ENCODE measurements at regions not wholly inside any gene's neighbourhood (a gene's known extent, or its start where the extent isn't known, plus 50 kb on each side); places are given as distances from the start of the nearest gene placed in this dataset.

DNA sequence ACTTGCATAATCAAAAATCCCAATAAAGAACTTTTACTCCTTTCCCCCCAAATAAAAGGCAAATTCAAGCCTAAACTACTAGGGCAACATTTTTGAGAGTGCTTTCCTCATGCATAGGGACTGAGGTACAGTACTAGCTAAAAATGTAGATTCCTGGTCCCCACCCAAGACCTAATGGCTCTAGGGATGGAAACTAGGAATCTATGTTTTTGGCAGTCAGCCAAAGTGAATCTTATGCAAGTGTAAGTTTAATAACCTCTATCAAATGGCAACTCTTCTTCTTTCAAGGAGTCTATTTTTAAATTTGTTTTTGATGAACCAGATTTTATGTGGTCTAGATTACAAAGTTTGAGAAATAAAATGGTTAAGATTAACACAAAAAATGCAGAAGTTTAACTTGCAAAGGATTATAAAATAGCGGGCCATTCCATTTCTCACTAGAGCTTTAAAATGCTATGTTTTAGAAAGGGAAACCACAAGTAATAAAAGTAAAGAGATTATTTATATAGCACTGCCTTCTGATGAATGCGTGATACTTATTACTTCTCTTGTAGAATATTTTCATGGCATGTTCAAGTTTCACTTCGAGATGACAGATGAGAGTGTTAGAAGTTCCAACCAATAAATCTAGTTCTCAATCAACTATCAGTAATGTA, 70.4 kb upstream of the MDFIC start:
- H3K27me3 Mint-ChIP-seq, result no peaks in the 10 kb centered on the region
- no peaks in the 10 kb centered on the region for H3K9me3 ChIP-seq (ENCODE audit: control insufficient read depth, low read length, poor library complexity, severe bottlenecking)
- H3K4me1 Mint-ChIP-seq, result peaks cover 2% of the 10 kb centered on the region
- H3K36me3 Mint-ChIP-seq (ENCODE audit: low read depth), result no peaks in the 10 kb centered on the region
- no peak overlapping the region for H3K27ac Mint-ChIP-seq
- no peak for ATAC-seq
- H3K4me3 Mint-ChIP-seq, result no peak overlapping the region
- DNase-seq, result no peak

DNA sequence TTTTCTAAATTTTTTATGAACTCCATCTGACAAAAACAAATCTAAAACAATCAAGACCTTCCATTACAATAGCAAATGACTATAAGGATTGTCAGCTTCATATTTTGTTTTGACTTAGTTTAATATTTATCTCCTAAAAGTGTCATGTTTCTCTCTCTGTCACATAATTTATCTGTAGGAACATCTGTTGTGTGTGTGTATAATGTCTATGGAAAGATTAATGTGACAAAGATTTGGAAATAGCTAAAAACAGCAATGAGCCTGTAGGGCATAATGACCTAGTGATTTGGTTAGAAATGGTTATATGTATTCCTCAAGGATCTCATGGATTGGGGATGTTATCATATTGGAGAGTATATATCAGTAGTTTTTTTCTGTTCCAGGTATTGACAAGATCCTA, 69.6 kb upstream of the MDFIC start:
- Mint-ChIP-seq H3K4me1 (peaks cover 2% of the 10 kb centered on the region), H3K4me3 (no peak overlapping the region), H3K27me3 (no peaks in the 10 kb centered on the region), H3K36me3 (ENCODE audit: low read depth) (no peaks in the 10 kb centered on the region), H3K27ac (no peak overlapping the region)
- H3K9me3 ChIP-seq (ENCODE audit: control insufficient read depth, low read length, poor library complexity, severe bottlenecking), result no peaks in the 10 kb centered on the region
- ATAC-seq (no peak), DNase-seq (no peak)

DNA sequence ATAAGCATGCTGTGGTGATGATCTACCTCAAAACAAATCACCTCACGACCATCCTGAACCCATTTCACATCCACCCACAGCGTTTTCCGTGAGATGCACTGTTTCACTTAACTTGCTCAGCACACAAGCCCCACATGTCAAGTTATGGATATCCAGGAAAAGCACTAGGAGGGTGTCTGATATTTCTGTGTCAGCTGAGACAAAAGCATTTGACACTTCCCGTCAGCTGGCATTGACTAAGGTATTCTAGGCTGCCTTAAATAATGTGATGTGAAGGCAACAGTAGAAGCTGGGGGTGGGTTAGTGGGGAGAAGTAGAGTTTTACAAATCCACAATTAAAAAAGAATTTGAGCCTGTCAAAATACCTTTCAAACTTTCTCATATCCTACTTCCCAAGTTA, 68.7 kb upstream of the MDFIC start:
- H3K36me3 Mint-ChIP-seq (ENCODE audit: low read depth), result no peaks in the 10 kb centered on the region
- peaks cover 2% of the 10 kb centered on the region for H3K4me1 Mint-ChIP-seq
- no peak overlapping the region for H3K4me3 Mint-ChIP-seq
- DNase-seq, result no peak
- H3K27me3 Mint-ChIP-seq, result no peaks in the 10 kb centered on the region
- H3K9me3 ChIP-seq (ENCODE audit: control insufficient read depth, low read length, poor library complexity, severe bottlenecking), result no peaks in the 10 kb centered on the region
- H3K27ac Mint-ChIP-seq, result no peak overlapping the region
- ATAC-seq, result no peak

DNA sequence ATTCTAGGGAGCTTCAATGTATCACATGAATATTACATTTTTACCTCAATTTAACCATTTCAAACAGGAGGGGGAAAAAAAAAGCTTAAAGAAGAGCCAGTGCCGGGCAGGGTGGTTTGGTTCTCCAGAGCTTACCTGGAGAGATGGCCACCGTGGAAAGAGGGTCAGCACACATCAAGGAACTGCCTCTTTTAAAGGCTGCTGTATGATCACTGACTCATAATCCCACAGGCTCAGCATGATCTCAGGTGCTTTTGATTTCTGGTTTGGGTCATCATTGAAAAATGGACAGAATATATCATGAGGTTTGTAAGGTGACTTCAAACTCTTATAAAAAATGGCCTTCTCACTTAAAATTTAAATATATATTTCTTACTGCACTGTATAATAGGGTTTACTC, 67.5 kb upstream of the MDFIC start:
- Mint-ChIP-seq H3K27me3 (no peaks in the 10 kb centered on the region), H3K27ac (no peak overlapping the region), H3K36me3 (ENCODE audit: low read depth) (no peaks in the 10 kb centered on the region), H3K4me1 (peaks cover 2% of the 10 kb centered on the region), H3K4me3 (no peak overlapping the region)
- H3K9me3 ChIP-seq (ENCODE audit: control insufficient read depth, low read length, poor library complexity, severe bottlenecking), result no peaks in the 10 kb centered on the region
- no peak for ATAC-seq
- DNase-seq, result no peak

DNA sequence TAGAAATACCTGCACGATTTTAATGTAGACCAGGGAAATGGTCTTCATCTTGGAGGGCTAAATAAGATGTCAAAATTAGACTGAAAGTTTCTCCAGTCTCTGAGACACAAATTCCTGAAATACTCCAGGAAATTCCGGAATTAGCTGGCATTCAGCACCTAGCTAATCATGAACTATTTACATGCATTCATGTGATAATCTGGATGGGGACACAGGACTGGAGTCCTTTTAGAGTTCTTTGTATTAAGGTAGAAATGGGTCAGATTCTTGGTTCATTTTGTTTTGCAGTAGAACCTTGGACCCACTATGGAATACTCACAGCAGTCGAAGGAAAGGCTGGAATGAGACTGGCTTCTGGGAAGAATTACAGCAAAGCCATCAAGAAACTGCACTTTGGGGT, 65.3 kb upstream of the MDFIC start:
- no peaks in the 10 kb centered on the region for H3K36me3 Mint-ChIP-seq (ENCODE audit: low read depth)
- ATAC-seq, result no peak
- no peak overlapping the region for H3K27ac Mint-ChIP-seq
- no peaks in the 10 kb centered on the region for H3K27me3 Mint-ChIP-seq
- H3K4me1 Mint-ChIP-seq, result peaks cover 2% of the 10 kb centered on the region
- H3K9me3 ChIP-seq (ENCODE audit: control insufficient read depth, low read length, poor library complexity, severe bottlenecking), result no peaks in the 10 kb centered on the region
- DNase-seq, result no peak
- no peak overlapping the region for H3K4me3 Mint-ChIP-seq

DNA sequence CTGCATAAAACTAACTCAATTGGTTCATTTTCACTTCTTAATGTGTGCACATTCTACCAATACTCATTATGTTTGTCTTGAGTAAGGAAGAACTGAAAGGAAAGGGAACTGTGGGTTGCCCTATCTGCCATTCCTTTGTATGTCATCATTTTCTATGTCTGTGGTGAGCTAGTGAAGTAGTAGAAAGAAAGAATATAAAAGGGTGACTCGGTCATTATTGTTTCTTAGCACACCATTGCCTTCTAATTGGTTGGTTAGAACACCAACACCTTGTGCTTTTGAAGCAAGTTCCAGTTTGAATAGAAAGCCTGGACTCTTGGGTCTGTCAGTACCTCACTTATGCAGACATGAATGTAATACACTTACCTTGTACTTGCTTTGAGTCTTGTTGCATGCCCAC, 64.3 kb upstream of the MDFIC start:
- no peaks in the 10 kb centered on the region for H3K36me3 Mint-ChIP-seq (ENCODE audit: low read depth)
- peaks cover 2% of the 10 kb centered on the region for H3K4me1 Mint-ChIP-seq
- ATAC-seq, result no peak
- H3K4me3 Mint-ChIP-seq, result no peak overlapping the region
- H3K27ac Mint-ChIP-seq, result no peak overlapping the region
- no peaks in the 10 kb centered on the region for H3K9me3 ChIP-seq (ENCODE audit: control insufficient read depth, low read length, poor library complexity, severe bottlenecking)
- no peaks in the 10 kb centered on the region for H3K27me3 Mint-ChIP-seq
- no peak for DNase-seq

DNA sequence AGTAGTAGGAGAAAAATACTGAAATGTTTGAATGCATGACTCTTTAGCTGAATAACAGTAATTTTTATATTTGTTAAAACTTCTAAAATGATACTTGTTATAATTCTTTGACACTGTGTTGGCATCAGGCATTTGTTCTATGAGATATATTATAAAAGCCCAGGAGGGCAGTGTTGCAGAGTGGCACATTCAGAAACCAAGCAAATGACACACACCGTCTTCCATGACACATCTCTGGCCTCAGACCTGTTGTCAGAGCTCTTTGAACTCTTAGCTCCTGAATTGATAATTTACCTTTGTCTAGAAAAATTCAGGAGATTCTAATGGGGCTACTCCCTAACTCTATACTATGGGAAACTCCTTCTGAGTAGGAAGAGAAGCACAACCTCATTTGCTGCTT, 62.4 kb upstream of the MDFIC start:
- H3K9me3 ChIP-seq (ENCODE audit: control insufficient read depth, low read length, poor library complexity, severe bottlenecking), result no peaks in the 10 kb centered on the region
- no peaks in the 10 kb centered on the region for H3K27me3 Mint-ChIP-seq
- H3K36me3 Mint-ChIP-seq (ENCODE audit: low read depth), result no peaks in the 10 kb centered on the region
- ATAC-seq, result no peak
- H3K4me3 Mint-ChIP-seq, result no peak overlapping the region
- H3K27ac Mint-ChIP-seq, result no peak overlapping the region
- no peak for DNase-seq
- peaks cover 2% of the 10 kb centered on the region for H3K4me1 Mint-ChIP-seq

DNA sequence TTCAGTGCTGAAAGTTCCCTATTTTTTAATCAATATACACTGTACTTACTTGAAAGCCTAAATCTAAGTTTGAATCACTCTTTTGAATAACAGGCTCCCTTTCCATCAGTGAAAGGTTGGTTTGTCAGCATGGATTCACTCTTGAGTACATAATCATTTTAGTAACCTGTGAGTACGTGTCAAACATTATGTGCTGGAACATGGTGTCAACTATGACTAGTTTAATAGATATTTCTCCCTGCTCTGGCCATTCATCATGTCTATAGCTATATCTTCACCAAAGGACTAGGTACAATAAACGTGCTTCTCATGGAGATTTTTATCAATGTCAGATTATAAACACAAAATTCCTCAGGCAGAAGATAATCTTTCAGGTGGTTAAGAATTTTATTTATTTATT, 61.7 kb upstream of the MDFIC start:
- H3K27ac Mint-ChIP-seq, result no peak overlapping the region
- H3K27me3 Mint-ChIP-seq, result no peaks in the 10 kb centered on the region
- no peak for ATAC-seq
- no peak for DNase-seq
- no peak overlapping the region for H3K4me3 Mint-ChIP-seq
- no peaks in the 10 kb centered on the region for H3K9me3 ChIP-seq (ENCODE audit: control insufficient read depth, low read length, poor library complexity, severe bottlenecking)
- H3K4me1 Mint-ChIP-seq, result peaks cover under 1% of the 10 kb centered on the region
- no peaks in the 10 kb centered on the region for H3K36me3 Mint-ChIP-seq (ENCODE audit: low read depth)

DNA sequence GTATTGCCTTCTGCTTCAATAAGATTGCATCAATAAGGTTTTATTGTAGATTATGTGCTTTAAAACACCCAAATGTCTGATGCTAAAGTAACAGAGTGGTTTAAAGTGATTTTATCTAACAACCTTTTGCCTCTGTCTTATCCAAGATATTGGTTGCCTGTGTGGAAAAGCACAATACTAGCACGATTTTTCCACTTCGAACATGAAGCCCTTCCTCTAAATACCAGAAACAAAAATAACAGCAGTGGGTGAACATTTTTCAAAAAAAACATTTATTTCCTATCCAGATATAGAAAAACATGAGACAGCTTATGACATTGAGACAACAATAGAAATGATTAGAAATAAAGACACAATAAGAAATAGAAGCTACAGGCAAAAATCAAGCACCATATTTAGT, 59.5 kb upstream of the MDFIC start:
- Mint-ChIP-seq H3K27me3 (no peaks in the 10 kb centered on the region), H3K36me3 (ENCODE audit: low read depth) (no peaks in the 10 kb centered on the region), H3K27ac (no peak overlapping the region), H3K4me3 (no peak overlapping the region), H3K4me1 (peaks cover 4% of the 10 kb centered on the region)
- no peak for ATAC-seq
- DNase-seq, result no peak
- H3K9me3 ChIP-seq (ENCODE audit: control insufficient read depth, low read length, poor library complexity, severe bottlenecking), result no peaks in the 10 kb centered on the region

DNA sequence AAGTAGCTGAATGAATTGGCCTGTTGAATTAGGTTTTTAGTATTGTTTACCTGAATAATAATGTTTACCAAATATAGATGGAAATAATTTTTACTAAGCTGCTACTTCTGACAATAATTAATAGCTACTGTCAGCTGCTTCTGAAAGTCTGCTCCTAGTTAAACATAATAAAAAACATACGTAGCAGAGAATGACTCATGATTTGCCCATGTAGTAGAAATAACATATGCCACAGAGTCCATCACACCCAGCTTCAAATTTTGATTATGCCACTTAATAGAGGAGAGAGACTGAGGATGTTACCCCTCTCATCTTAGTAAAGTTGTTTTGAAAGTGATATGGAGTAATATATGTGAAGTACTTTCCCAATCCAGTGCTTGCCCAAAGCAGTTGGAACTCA, 57.6 kb upstream of the MDFIC start:
- Mint-ChIP-seq H3K4me1 (peaks cover 4% of the 10 kb centered on the region), H3K27ac (no peak overlapping the region), H3K36me3 (ENCODE audit: low read depth) (no peaks in the 10 kb centered on the region), H3K27me3 (no peaks in the 10 kb centered on the region), H3K4me3 (no peak overlapping the region)
- DNase-seq, result no peak
- no peak for ATAC-seq
- H3K9me3 ChIP-seq (ENCODE audit: control insufficient read depth, low read length, poor library complexity, severe bottlenecking), result no peaks in the 10 kb centered on the region

DNA sequence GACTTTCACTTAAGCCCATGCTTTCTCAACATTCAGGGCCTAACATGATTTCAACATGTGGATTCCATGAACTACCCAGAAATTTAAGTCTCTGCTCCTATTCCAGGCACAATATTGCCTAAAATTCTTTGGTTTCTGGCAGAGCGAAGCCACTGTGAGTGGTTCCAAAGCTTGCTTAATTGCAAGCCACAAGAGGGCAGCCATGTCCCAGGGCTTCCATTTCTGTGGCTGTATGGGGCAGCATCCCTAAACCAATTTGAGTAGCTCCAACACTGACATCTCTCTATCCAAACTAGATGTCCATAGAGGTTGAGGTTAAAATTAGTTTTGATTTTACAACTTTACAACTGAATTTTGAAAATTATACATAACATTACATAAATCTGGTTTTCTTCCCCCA, 56.3 kb upstream of the MDFIC start:
- DNase-seq (peak; percentile 20 to 43 (median 34)), ATAC-seq (peak; percentile 77)
- H3K9me3 ChIP-seq (ENCODE audit: control insufficient read depth, low read length, poor library complexity, severe bottlenecking), result no peaks in the 10 kb centered on the region
- peaks cover 4% of the 10 kb centered on the region for H3K4me1 Mint-ChIP-seq
- no peak overlapping the region for H3K4me3 Mint-ChIP-seq
- H3K36me3 Mint-ChIP-seq (ENCODE audit: low read depth), result no peaks in the 10 kb centered on the region
- H3K27ac Mint-ChIP-seq, result no peak overlapping the region
- H3K27me3 Mint-ChIP-seq, result no peaks in the 10 kb centered on the region
